HG03066 (cell line): ENCODE measurements at regions not wholly inside any gene's neighbourhood (a gene's known extent, or its start where the extent isn't known, plus 50 kb on each side); places are given as distances from the start of the nearest gene placed in this dataset.

Experiments
- ATAC-seq: cut with Tn5 transposase; IDR thresholded peaks from one replicate; pipeline ENCODE4 v1.9.1; 2021; ENCODE audit warnings: low read depth; ENCODE audit not compliant: unreplicated experiment

- no peak for ATAC-seq
Measured at GRCh38 chr3:43183456-43183855, 77.6 kb upstream of the POMGNT2 start.

- no peak for ATAC-seq
Measured at GRCh38 chr3:43181202-43181821, 75.4 kb upstream of the POMGNT2 start.

DNA sequence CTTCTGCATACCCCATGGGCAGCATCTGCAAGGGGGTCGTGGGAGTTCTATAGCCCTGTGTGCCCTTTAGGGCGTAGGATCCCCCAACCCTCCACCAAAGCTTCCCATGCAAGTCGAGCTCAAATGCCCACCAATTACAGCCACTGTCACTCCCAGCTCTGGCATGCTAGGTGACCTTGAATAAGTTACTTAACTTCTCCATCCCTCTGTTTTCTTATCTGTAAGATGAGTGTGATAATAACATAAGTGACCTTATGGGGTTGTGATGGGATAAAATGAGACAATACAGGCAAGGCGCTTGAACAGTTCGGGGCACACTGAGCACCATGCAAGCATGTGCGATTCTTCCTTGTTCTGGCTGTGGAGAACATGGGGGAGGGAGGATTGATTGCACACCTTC lies 74.8 kb upstream of the POMGNT2 start:
- no peak for ATAC-seq

DNA sequence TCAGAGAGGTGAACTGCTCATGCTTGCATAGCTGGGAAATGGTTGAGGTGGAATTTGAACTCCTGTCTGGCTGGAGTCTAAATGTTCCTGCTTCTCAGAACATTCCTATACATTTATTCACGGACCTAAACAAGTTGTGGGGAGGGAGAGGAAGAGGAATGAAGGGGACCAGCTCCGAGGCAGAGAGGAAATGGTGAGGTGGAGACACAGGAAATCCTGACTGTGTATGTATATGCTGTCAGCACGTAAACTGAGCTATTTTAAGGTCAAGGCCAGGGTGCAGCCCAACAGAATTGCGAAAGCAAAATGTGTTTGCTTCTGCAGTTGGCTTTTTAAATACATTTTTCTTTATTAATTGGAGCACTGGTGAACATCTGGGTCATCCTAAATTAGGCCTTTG lies 74.1 kb upstream of the POMGNT2 start:
- ATAC-seq = peak; percentile 52

- no peak for ATAC-seq
Measured at GRCh38 chr3:43178891-43179366, 73.0 kb upstream of the POMGNT2 start.

GRCh38 chr3:43177085-43177484 lies 71.2 kb upstream of the POMGNT2 start:
- ATAC-seq = no peak

GRCh38 chr3:43176666-43177065 lies 70.8 kb upstream of the POMGNT2 start:
- ATAC-seq = no peak

- no peak for ATAC-seq
Measured at GRCh38 chr3:43175541-43175940, 69.7 kb upstream of the POMGNT2 start.

DNA sequence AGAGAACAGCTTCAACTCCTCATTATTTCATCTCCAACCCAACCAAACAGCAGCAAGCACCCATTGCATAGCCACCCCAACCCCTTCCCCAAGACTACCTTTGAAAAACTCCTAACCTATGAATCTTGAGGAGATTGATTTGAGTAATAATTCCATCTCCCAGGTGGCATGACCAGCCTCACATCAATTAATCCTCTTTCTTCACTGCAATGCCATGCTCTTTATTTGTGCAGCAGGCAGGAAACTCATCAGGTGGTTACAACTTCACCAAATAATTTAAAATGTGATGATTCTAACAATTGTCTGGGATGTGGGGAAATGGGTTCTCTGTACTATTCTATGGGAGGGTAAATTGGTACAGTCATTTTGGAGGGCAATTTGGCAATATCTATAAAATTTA lies 68.1 kb upstream of the POMGNT2 start:
- no peak for ATAC-seq

DNA sequence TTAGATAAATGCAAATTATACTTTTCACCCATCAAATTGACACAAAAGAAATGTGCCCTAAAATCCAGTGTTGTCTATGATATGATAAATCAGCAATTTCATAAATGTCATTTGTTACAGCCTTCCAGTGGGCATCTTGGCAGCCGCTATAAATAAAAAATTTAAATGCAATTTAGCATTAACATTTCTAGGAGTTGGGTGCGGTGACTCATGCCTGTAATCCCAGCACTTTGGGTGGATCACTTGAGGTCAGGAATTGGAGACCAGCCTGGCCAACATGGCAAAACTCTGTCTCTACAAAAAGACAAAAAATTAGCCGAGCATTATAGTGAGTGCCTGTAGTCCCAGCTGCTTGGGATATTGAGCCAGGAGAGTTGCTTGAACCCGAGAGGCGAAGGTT lies 65.9 kb upstream of the POMGNT2 start:
- no peak for ATAC-seq

DNA sequence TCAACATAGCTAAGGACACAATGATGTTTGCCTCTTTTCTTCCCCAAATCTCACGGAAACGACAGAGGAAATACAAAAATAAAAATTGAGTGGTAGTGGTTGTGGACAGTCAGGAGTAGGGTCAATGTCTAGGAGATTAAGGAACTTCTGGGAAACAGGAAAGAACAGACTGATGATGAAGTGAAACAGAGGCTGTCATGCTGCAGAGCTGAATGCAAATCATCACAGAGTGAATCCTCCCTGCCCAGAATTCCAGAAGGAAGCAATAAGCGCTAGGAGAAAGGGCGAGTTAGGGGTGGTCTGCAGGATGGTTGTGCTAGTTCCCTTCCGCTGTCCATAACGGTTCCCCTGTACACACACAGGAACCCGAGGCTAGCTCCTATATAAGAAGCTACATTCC lies 64.7 kb upstream of the POMGNT2 start:
- no peak for ATAC-seq

GRCh38 chr3:43169987-43170386 lies 64.1 kb upstream of the POMGNT2 start:
- ATAC-seq = no peak

DNA sequence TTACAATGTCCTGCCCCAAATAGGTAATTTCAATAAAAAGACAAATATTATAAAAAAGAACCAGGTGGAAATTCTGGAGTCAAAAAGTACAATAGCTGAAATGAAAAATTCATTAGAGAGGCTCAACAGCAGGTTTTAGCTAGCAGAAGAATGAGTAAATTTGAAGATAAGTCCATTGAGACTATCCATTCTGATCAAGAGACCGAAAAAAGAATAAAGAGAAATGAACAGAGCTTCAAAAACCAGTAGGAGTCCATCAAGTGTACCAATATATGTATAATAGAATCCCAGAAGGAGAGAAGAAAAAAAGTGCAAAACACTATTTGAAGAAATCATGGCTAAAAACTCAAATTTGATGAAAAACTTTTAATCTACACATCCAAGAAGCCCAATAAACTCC lies 60.5 kb upstream of the POMGNT2 start:
- no peak for ATAC-seq

GRCh38 chr3:43165786-43166185 lies 59.9 kb upstream of the POMGNT2 start:
- no peak for ATAC-seq

GRCh38 chr3:43163895-43164493 lies 58.1 kb upstream of the POMGNT2 start:
- no peak for ATAC-seq

DNA sequence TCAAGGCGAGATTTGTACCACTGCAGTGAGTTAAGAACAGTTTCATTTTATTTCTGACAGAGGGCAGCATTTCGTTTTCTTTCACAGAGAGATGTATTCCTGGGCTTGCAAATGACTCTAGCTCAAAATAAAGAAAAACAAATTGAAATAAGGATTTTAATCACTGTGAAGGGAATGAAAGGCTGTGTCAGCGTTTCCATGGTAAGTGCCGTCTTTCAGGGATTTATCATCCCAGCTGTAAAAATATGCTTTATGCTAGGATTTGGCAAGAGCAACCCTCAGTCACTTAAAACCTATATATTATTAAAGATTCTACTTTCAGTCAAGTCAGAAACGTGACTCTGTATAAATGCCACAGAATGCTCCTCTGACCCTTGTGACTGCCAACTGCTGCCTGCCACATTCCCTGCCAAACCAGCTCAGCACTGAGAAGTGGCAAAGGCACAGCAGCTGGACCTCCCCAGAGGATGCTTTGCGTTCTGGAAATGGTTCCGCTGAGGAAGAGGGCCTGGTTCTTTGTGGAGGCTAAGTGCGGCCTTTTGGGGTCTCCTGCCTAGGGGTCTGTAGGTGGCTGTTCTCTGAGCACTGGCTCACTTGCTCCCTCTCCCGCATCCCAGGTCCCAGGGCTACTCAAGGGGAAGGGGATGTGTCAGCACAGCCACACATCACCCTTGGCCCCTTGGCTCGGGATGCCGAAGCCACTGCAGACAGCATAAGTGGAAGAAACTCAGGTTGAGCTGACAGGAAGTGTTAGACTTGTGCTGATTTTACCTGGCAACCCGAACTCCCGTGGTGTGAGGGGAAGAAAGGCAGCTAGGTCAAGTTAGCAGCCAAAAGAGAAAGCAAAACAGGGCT lies 56.6 kb upstream of the POMGNT2 start:
- ATAC-seq = no peak

DNA sequence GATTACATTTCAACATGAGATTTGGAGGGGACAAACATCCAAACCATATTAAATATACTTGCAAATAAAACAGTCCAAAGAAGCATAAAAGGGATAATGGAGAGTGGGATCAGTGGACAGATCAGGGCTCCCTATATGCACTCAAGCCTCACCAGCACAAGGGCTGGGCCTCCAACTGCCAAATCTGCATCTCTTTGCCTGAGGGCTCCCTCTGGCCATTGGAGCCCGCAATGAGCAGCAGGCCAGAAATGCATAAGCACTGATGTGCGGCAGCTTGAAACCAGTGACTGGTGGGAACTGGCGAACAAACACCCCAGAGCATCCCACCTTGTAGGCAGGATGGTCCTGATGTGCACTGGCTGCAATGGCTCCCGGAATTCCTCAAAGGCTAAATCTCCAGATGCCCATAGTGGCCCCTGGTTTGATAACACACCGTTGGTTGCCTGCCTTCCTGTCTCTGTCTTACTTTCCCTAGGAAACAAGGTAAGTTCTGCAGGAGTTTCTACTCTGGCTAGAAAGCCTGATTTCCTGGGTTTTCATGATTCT lies 55.9 kb upstream of the POMGNT2 start:
- no peak for ATAC-seq

DNA sequence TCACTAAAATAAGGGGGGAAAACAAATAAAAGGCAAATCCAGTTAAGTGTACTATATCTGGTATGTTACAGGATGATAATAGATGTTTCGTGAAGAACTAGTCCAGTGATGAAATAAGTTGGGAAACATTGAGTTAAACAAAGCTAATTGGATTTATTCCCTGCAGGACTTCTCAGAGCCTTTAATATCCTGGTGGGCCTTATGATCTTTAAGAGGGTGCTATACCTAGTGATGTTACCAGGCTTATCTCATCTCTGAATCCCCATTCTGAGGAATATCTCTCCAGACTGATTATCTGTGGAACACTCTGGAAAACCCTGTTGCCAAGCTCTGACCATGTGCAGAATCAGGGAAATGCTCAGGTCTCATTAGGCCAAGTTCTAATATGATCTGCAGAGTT lies 54.8 kb upstream of the POMGNT2 start:
- no peak for ATAC-seq

DNA sequence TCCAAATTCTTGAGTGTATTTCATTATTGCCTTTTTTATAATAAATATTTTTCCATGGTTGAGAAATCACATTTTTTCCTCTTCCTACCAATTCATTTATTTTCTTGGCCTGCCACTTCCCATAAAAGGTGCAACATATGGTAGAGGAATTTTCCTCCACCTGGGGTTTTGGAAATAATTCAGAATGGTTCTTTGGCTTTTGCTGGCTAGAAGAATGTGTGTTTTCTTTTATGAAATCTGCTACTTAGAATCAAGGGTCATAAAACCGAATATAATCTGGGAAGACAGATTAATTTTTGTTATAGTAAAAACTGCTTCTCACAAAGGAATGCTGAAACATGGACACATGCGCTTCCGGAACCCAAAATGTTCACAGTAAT lies 54.0 kb upstream of the POMGNT2 start:
- no peak for ATAC-seq

DNA sequence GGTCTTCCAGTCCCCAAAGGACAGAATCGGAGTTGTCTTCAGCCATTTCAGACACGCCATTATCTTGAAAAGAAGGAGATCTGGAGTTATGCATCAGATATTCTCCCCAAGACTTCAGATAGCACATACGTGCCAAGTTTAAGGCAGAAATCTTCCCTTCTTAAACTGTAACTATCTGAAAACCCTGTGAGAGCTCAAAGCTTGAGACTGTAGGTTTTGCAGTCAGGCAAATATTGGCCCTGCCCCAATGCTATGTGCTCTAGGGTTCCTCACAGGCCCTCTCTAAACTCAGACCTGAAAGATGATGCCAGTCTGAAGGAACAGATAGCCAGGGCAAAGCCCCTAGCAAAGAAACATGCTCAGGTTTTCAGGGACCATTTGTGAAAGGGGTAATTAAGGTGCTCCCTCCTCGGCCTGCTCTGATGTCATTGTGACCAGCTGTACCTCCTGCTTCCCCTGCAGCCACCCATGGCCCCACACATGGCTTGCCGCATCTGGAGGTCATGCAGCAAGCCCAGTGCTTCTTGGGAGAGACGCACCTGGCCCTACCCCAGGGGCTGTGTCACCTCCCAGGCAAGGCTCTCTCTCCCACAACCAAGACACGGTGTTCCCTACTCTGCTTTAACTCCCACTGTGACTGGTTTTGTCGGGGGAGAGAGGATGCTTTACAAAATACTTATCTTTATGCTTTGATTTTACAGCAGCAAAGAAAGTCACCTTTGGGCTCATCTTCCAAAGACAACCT lies 53.4 kb upstream of the POMGNT2 start:
- no peak for ATAC-seq
